H9 (cell line): ENCODE measurements at regions not wholly inside any gene's neighbourhood (a gene's known extent, or its start where the extent isn't known, plus 50 kb on each side); places are given as distances from the start of the nearest gene placed in this dataset.

ENCODE experiments used
- DNase-seq: peaks from one replicate; pipeline ENCODE4 v3.0.0-alpha.2; 2017
- H2AFZ ChIP-seq: one replicate; pipeline ENCODE4 v1.6.1; 2013; ENCODE audit warnings: mild to moderate bottlenecking, low read length, control low read depth, moderate library complexity
- H2AK5ac ChIP-seq: 2 replicates; pipeline ENCODE4 v1.6.1; 2013; ENCODE audit warnings: low read length, control low read depth, mixed read lengths; ENCODE audit not compliant: insufficient read length
- H2BK120ac ChIP-seq: one replicate; pipeline ENCODE4 v1.6.1; 2013; ENCODE audit warnings: low read depth, mild to moderate bottlenecking, low read length, control low read depth, inconsistent platforms; ENCODE audit not compliant: poor library complexity, severe bottlenecking
- H2BK12ac ChIP-seq: 2 replicates; pipeline ENCODE4 v1.6.1; 2013; ENCODE audit warnings: low read length, control low read depth, mixed read lengths, low read depth; ENCODE audit not compliant: insufficient read length
- H2BK15ac ChIP-seq: 2 replicates; pipeline ENCODE4 v1.6.1; 2013; ENCODE audit warnings: low read depth, low read length, control low read depth
- H2BK20ac ChIP-seq: one replicate; pipeline ENCODE4 v1.6.1; 2013; ENCODE audit warnings: low read depth, mild to moderate bottlenecking, low read length, control low read depth, inconsistent platforms; ENCODE audit not compliant: poor library complexity, severe bottlenecking
- H2BK5ac ChIP-seq: 2 replicates; pipeline ENCODE4 v1.6.1; 2013; ENCODE audit warnings: low read length, control low read depth, mixed read lengths; ENCODE audit not compliant: insufficient read length
- H3K14ac ChIP-seq: 2 replicates; pipeline ENCODE4 v1.6.1; 2013; ENCODE audit warnings: low read length, control low read depth; ENCODE audit not compliant: insufficient read depth
- H3K18ac ChIP-seq: 2 replicates; pipeline ENCODE4 v1.6.1; 2013; ENCODE audit warnings: low read depth, mild to moderate bottlenecking, mixed read lengths, low read length, control low read depth; ENCODE audit not compliant: insufficient read length
- H3K23ac ChIP-seq: 2 replicates; pipeline ENCODE4 v1.6.1; 2013; ENCODE audit warnings: low read length, control low read depth, mixed read lengths, low read depth; ENCODE audit not compliant: insufficient read length
- H3K23me2 ChIP-seq: 2 replicates; pipeline ENCODE4 v1.6.1; 2013; ENCODE audit warnings: low read depth, mild to moderate bottlenecking, mixed read lengths, low read length, control low read depth; ENCODE audit not compliant: insufficient read length, poor library complexity, severe bottlenecking
- H3K27ac ChIP-seq: 2 replicates; pipeline ENCODE4 v1.5.1; 2013; ENCODE audit warnings: low read length, control low read depth, mixed read lengths, low read depth; ENCODE audit not compliant: insufficient read length
- H3K27me3 ChIP-seq: 2 replicates; pipeline ENCODE4 v1.6.1; 2013; ENCODE audit warnings: low read length, control low read depth, inconsistent platforms; ENCODE audit not compliant: insufficient read depth
- H3K4ac ChIP-seq: 2 replicates; pipeline ENCODE4 v1.6.1; 2013; ENCODE audit warnings: low read depth, mild to moderate bottlenecking, control low read depth, inconsistent platforms, low read length, moderate library complexity
- H3K4me1 ChIP-seq: 2 replicates; pipeline ENCODE4 v1.6.1; 2013; ENCODE audit warnings: low read length, control low read depth, inconsistent platforms; ENCODE audit not compliant: insufficient read depth
- H3K4me2 ChIP-seq: 2 replicates; pipeline ENCODE4 v1.6.1; 2013; ENCODE audit warnings: low read length, control low read depth, mixed read lengths; ENCODE audit not compliant: insufficient read length, insufficient read depth
- H3K56ac ChIP-seq: 2 replicates; pipeline ENCODE4 v1.6.1; 2013; ENCODE audit warnings: low read depth, mild to moderate bottlenecking, mixed read lengths, low read length, control low read depth; ENCODE audit not compliant: insufficient read length
- H3K79me1 ChIP-seq: 2 replicates; pipeline ENCODE4 v1.6.1; 2013; ENCODE audit warnings: low read depth, mild to moderate bottlenecking, moderate library complexity, low read length, control low read depth, inconsistent platforms; ENCODE audit not compliant: insufficient read depth, poor library complexity, severe bottlenecking
- H3K79me2 ChIP-seq: 2 replicates; pipeline ENCODE4 v1.6.1; 2013; ENCODE audit warnings: low read length, control low read depth, inconsistent platforms; ENCODE audit not compliant: insufficient read depth
- H3K9ac ChIP-seq: 2 replicates; pipeline ENCODE4 v1.6.1; 2013; ENCODE audit warnings: low read length, control low read depth, mixed read lengths; ENCODE audit not compliant: insufficient read length; ENCODE audit errors: extremely low read depth
- H3K9me3 ChIP-seq: one replicate; pipeline ENCODE4 v1.6.1; 2013; ENCODE audit warnings: low read depth, low read length, inconsistent platforms; ENCODE audit not compliant: control insufficient read depth
- H3T11ph ChIP-seq: one replicate; pipeline ENCODE4 v1.6.1; 2013; ENCODE audit warnings: mild to moderate bottlenecking, low read length, control low read depth, inconsistent platforms
- H4K20me1 ChIP-seq: one replicate; pipeline ENCODE4 v1.6.1; 2013; ENCODE audit not compliant: control insufficient read depth, insufficient read length, insufficient read depth
- H4K5ac ChIP-seq: 2 replicates; pipeline ENCODE4 v1.6.1; 2013; ENCODE audit warnings: low read depth, mild to moderate bottlenecking, mixed read lengths, low read length, control low read depth; ENCODE audit not compliant: insufficient read length
- H4K8ac ChIP-seq: replicated peaks from 2 replicates; pipeline ENCODE4 v1.6.1; 2013; ENCODE audit warnings: low read length, control low read depth, mixed read lengths, low read depth; ENCODE audit not compliant: insufficient read length
- H4K91ac ChIP-seq: 2 replicates; pipeline ENCODE4 v1.6.1; 2013; ENCODE audit warnings: low read depth, mild to moderate bottlenecking, moderate library complexity, mixed read lengths, low read length, control low read depth; ENCODE audit not compliant: insufficient read length
- H3K27ac Mint-ChIP-seq, 3 experiments: 2 replicates in 2 of 3; 3 replicates in 1 of 3; pipeline ENCODE4 v1.8.0; 2020 to 2021; ENCODE audit warnings: mixed read lengths in 3 of 3, mild to moderate bottlenecking in 1 of 3, moderate library complexity in 1 of 3
- H3K27me3 Mint-ChIP-seq: 2 replicates; pipeline ENCODE4 v1.8.0; 2021; ENCODE audit warnings: low read depth, mild to moderate bottlenecking, moderate library complexity, mixed read lengths
- H3K36me3 Mint-ChIP-seq, 3 experiments: 2 replicates in 2 of 3; 3 replicates in 1 of 3; pipeline ENCODE4 v1.8.0; 2020 to 2021; ENCODE audit warnings: low read depth in 3 of 3, mixed read lengths in 3 of 3; ENCODE audit not compliant: insufficient read depth in 1 of 3
- H3K4me1 Mint-ChIP-seq, 2 experiments: 2 replicates each; pipeline ENCODE4 v1.8.0; 2020; ENCODE audit warnings: mixed read lengths in 2 of 2
- H3K4me3 Mint-ChIP-seq, 2 experiments: 2 replicates in 1 of 2; 3 replicates in 1 of 2; pipeline ENCODE4 v1.8.0; 2020 to 2021; ENCODE audit warnings: mild to moderate bottlenecking in 2 of 2, mixed read lengths in 2 of 2, moderate library complexity in 1 of 2
- H3K9me3 Mint-ChIP-seq, 2 experiments: 2 replicates in 1 of 2; 3 replicates in 1 of 2; pipeline ENCODE4 v1.8.0; 2020; ENCODE audit warnings: mild to moderate bottlenecking in 2 of 2, mixed read lengths in 2 of 2, moderate library complexity in 1 of 2
- WGBS: extraction: QIAGEN DNeasy Blood & Tissue Kit; methylation state at CpG from one replicate; pipeline ENCODE4 v1.1.7; 2013; ENCODE audit warnings: missing lambda C conversion rate, low lambda C conversion rate, mixed read lengths; ENCODE audit not compliant: insufficient read length; ENCODE audit errors: extremely low coverage; 5-methylcytosine and 5-hydroxymethylcytosine counted together
- TF ChIP-seq, protein P1 (sequence below): fragments of 200-600 bp; sonication (generic); conservative IDR thresholded peaks from 3 replicates; pipeline ENCODE4 v1.8.0; 2021; ENCODE audit warnings: antibody characterized with exemption, mild to moderate bottlenecking

DNA sequence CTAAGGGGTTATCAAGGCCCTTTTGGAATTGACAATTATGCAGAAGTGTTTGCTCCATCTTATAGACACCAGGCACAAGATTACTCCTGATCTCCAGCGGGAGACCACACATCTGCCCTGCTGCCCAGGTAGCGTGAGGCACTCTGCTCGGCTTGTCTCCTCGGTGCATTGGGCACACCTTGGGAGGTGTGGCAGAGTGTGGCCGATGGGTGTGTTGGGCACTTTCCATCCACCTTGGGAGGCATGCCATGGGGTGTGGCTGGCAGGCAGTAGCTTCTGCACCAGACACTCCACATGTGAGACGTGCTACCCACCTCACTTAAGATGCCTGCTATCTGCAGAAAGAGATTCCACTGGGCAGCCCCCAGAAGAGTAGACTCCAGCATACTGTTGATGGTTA is 54.1 kb downstream of the GADD45G start:
- peaks cover 23% of the 10 kb centered on the region for H3K27me3 Mint-ChIP-seq
- Histone ChIP-seq H4K20me1 (no peaks in the 10 kb centered on the region), H3K18ac (no peak overlapping the region), H2AK5ac (no peak overlapping the region), H2BK120ac (no peak overlapping the region), H3K79me1 (no peaks in the 10 kb centered on the region), H3K27me3 (no peaks in the 10 kb centered on the region; the same call in 1 of the 2 replicates), H2BK12ac (no peak overlapping the region), H3K4me1 (peaks cover 8% of the 10 kb centered on the region; the same call in 1 of the 2 replicates), H3K23me2 (no peaks in the 10 kb centered on the region), H2BK5ac (no peak overlapping the region), H3T11ph (no peak overlapping the region), H4K8ac (no peak overlapping the region), H4K91ac (no peak overlapping the region), H3K9me3 (no peaks in the 10 kb centered on the region), H3K14ac (no peak overlapping the region), H3K56ac (no peak overlapping the region), H3K27ac (no peak overlapping the region), H3K23ac (no peak overlapping the region), H2BK20ac (no peak overlapping the region), H3K4me2 (no peak overlapping the region), H2AFZ (no peak overlapping the region), H4K5ac (no peak overlapping the region), H3K4ac (no peak overlapping the region), H2BK15ac (no peak overlapping the region), H3K9ac (no peak overlapping the region), H3K79me2 (no peaks in the 10 kb centered on the region)
- DNase-seq = no peak
- no peaks in the 10 kb centered on the region for H3K9me3 Mint-ChIP-seq
- no peak overlapping the region; a peak in 1 of 5 replicates for H3K4me3 Mint-ChIP-seq
- H3K4me1 Mint-ChIP-seq = peaks cover 63 to 73% of the 10 kb centered on the region in 2 experiments
- H3K27ac Mint-ChIP-seq = no peak overlapping the region
- TF ChIP-seq, protein P1, sequence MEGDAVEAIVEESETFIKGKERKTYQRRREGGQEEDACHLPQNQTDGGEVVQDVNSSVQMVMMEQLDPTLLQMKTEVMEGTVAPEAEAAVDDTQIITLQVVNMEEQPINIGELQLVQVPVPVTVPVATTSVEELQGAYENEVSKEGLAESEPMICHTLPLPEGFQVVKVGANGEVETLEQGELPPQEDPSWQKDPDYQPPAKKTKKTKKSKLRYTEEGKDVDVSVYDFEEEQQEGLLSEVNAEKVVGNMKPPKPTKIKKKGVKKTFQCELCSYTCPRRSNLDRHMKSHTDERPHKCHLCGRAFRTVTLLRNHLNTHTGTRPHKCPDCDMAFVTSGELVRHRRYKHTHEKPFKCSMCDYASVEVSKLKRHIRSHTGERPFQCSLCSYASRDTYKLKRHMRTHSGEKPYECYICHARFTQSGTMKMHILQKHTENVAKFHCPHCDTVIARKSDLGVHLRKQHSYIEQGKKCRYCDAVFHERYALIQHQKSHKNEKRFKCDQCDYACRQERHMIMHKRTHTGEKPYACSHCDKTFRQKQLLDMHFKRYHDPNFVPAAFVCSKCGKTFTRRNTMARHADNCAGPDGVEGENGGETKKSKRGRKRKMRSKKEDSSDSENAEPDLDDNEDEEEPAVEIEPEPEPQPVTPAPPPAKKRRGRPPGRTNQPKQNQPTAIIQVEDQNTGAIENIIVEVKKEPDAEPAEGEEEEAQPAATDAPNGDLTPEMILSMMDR = no peak
- WGBS = no CpG with 5 or more reads among the region's 6 CpGs
- peaks cover 0 to 2% (median 0%) of the 10 kb centered on the region in 3 experiments; a peak in 2 of 7 replicates for H3K36me3 Mint-ChIP-seq
